ENCODE measurements at regions not wholly inside any gene's neighbourhood (a gene's known extent, or its start where the extent isn't known, plus 50 kb on each side); places are given as distances from the start of the nearest gene placed in this dataset.

DNA sequence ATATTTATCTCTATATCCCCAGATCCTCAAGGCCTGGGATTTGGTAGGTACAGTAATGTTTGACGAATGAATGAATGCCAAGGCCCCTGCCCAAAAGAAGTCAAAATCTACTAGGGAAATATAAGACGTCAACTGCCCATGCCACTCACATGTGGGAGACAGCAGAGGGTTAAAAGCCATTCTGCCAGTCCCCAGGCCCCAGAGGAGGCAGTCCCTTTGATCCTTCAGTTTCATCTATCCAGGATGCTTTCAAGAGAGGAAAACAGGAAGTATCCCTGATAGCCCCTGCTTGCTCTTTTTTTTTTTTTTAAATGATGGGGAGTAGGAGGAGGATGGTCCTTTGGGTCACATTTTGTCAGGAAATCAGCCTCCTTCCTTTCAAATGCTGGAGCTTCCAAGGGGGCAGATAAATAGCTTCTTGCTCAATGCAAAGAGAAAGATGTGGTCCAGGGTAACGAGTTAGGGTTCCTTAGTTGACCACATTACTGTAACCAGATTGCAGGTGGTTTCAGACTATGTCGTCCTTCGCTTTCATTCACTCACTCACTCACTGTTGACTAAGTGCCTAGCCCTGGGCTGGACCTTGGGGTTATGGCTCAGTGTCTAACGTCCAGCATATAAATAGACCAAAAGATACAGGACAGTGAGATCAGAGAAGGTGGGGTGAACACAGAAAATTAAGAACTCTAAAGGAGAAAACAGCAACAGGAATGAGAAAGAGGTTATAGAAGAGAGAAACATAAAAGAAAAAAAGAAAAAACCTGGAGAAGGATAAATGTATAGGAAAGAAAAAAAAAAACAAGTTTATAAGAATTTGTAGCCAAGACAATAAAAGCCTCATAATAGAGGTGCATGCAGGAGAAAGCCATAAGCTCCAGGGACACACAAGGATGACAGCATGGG is 64.6 kb upstream of the PIM1 start:
- peaks cover 17 to 52% (median 37%) of the 10 kb centered on the region in 6 donors for H3K4me1 ChIP-seq
- no peak overlapping the region for H3K4me3 ChIP-seq
- 52 to 64% (median 54%) methylated on average over 6 of the region's 6 CpGs for WGBS, 5 donors
- H3K27ac ChIP-seq = peak overlapping the region in 6 of 8 donors; percentile 24 to 92 (median 88)
- H3K27me3 ChIP-seq (replicated peaks in 1 of 7) = no peaks in the 10 kb centered on the region
- no peaks in the 10 kb centered on the region for H3K36me3 ChIP-seq
- intact Hi-C loops (cut with DNase I; ENCODE audit: low total_unique reads) = no loop called here
- DNase-seq = no peak
- H3K9me3 ChIP-seq = no peaks in the 10 kb centered on the region
- TF ChIP-seq, protein P1, sequence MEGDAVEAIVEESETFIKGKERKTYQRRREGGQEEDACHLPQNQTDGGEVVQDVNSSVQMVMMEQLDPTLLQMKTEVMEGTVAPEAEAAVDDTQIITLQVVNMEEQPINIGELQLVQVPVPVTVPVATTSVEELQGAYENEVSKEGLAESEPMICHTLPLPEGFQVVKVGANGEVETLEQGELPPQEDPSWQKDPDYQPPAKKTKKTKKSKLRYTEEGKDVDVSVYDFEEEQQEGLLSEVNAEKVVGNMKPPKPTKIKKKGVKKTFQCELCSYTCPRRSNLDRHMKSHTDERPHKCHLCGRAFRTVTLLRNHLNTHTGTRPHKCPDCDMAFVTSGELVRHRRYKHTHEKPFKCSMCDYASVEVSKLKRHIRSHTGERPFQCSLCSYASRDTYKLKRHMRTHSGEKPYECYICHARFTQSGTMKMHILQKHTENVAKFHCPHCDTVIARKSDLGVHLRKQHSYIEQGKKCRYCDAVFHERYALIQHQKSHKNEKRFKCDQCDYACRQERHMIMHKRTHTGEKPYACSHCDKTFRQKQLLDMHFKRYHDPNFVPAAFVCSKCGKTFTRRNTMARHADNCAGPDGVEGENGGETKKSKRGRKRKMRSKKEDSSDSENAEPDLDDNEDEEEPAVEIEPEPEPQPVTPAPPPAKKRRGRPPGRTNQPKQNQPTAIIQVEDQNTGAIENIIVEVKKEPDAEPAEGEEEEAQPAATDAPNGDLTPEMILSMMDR (IDR thresholded peaks at IDR 0.05 in 8 of 11, conservative IDR thresholded peaks at IDR 0.05 in 3 of 11) = no peak
- TF ChIP-seq POLR2A (IDR thresholded peaks at IDR 0.05) (no peak), POLR2AphosphoS5 (IDR thresholded peaks at IDR 0.05) (no peak)

DNA sequence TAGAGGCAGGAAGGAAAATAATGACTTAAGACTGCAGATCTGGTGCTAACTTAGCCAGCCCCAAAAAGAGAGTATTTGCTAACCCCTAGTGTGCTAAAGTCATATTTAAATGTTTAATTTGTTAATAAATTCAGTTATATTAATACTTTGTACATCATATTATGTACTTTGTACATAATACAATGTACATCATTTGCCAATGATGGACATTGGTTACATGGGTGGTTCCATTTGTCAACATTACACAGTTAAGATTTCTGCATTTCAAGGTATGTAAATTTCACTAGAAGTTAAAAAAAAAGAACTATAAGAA is 63.9 kb upstream of the PIM1 start:
- no peak for DNase-seq
- Histone ChIP-seq H3K4me1 (peaks cover 17 to 49% (median 35%) of the 10 kb centered on the region in 6 donors), H3K4me3 (no peak overlapping the region), H3K36me3 (no peaks in the 10 kb centered on the region), H3K9me3 (no peaks in the 10 kb centered on the region), H3K27ac (no peak overlapping the region), H3K27me3 (replicated peaks in 1 of 7) (no peaks in the 10 kb centered on the region)
- intact Hi-C loops (cut with DNase I; ENCODE audit: low total_unique reads) = no loop called here
- no peak for TF ChIP-seq POLR2A (IDR thresholded peaks at IDR 0.05)
- no peak for TF ChIP-seq POLR2AphosphoS5 (IDR thresholded peaks at IDR 0.05)
- TF ChIP-seq, protein P1 (IDR thresholded peaks at IDR 0.05 in 8 of 11, conservative IDR thresholded peaks at IDR 0.05 in 3 of 11) = no peak

DNA sequence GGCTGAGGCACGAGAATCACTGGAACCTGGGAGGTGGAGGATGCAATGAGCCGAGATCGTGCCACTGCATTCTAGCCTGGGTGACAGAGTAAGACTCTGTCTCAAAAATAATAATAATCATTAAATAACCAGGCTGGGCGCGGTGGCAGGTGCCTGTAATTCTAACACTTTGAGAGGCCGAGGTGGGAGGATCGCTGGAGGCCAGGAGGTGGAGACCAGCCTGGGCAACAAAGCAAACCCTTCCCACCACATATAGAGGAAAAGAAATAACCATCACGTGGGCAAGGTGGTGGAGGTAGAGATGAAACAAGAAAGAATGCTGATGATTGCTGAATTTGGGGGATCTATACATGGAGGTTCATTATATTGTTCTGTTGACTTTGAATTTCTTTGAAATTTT is 63.4 kb upstream of the PIM1 start:
- Histone ChIP-seq H3K27me3 (replicated peaks in 1 of 7) (no peaks in the 10 kb centered on the region), H3K4me1 (peaks cover 17 to 43% (median 33%) of the 10 kb centered on the region in 6 donors), H3K4me3 (no peak overlapping the region), H3K36me3 (no peaks in the 10 kb centered on the region), H3K27ac (no peak overlapping the region), H3K9me3 (no peaks in the 10 kb centered on the region)
- 93 to 99% (median 97%) methylated on average over 8 of the region's 8 CpGs for WGBS, 5 donors
- intact Hi-C loops (cut with DNase I; ENCODE audit: low total_unique reads) = no loop called here
- no peak for TF ChIP-seq POLR2AphosphoS5 (IDR thresholded peaks at IDR 0.05)
- no peak for TF ChIP-seq POLR2A (IDR thresholded peaks at IDR 0.05)
- DNase-seq = no peak

DNA sequence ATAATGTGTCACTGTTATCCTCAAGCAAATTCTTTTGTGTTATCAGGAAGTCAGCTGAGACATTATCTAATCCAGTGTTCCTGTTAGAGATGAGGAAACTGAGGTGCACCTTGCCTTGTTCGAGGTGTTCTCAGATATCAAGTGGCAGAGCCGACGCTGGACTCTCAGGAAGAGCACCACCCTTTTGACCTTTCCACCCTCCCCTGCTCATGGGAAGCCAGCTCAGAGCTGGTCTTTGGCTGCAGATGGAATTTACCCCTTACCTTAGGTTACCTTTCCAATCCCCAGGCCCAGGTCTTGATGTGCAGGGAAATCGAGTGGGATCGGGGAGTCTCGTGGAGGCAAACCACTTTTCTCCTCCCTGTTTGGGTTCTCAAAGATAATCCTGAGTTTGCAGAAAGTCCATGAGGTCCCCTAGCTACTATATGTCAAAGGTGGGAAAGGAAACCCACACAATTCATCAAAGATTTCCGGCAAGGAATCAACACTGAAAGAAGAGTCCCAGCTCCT is 62.9 kb upstream of the PIM1 start:
- H3K9me3 ChIP-seq = no peaks in the 10 kb centered on the region
- no peak for DNase-seq
- H3K27ac ChIP-seq = no peak overlapping the region
- 69 to 80% (median 74%) methylated on average over 7 of the region's 7 CpGs for WGBS, 5 donors
- H3K27me3 ChIP-seq (replicated peaks in 1 of 7) = no peaks in the 10 kb centered on the region
- intact Hi-C loops (cut with DNase I; ENCODE audit: low total_unique reads) = no loop called here
- no peaks in the 10 kb centered on the region for H3K36me3 ChIP-seq
- peaks cover 17 to 39% (median 28%) of the 10 kb centered on the region in 6 donors for H3K4me1 ChIP-seq
- no peak overlapping the region for H3K4me3 ChIP-seq
- TF ChIP-seq, protein P1 (IDR thresholded peaks at IDR 0.05 in 8 of 11, conservative IDR thresholded peaks at IDR 0.05 in 3 of 11) = no peak
- TF ChIP-seq POLR2A (IDR thresholded peaks at IDR 0.05) = no peak
- TF ChIP-seq POLR2AphosphoS5 (IDR thresholded peaks at IDR 0.05) = no peak
